ENCODE measurements at regions not wholly inside any gene's neighbourhood (a gene's known extent, or its start where the extent isn't known, plus 50 kb on each side); places are given as distances from the start of the nearest gene placed in this dataset.
"Not testable (repeated sequence)": the region's sequence is repeated elsewhere in the genome, so short reads cannot be mapped to it uniquely, and the experiment has no call there.

DNA sequence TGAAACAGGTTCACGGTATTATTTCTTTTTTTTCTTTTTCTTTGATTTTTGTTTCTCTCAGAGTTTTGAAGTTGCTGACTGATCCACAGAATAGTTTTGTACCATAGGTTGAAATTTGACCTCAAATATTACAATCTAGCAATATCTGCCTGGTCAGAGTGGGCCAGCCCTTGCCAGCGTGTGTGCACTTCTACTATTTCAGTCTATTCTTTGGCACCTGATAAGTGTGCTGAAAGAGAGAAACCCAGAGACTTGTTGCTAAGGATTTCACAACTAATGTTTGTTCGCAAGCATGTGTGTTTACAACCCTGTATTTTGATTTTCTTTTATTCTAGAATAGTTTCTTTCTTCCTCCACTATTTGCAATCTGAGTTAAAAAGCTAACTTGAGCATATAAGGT is 1125.2 kb upstream of the CNTN5 start:
- no peak for DNase-seq

DNA sequence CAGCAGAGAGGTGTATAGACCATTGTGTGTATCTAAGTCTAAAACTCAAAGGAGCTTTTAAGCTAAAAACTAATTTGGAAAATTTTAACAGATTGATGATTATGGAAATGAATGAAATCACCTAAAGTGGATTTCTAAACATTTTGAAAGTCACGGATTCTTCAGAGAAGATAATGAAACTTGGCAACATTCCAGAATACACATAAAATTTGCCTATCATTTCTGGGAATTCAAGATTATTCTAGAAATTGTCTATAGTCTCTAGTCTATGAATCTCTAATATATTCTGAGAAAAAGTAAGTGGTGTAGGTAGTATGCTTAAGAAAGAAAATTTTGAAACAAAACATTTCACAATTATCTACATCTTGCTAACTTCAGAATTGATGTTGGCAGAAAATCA is 1117.9 kb upstream of the CNTN5 start:
- no peak for DNase-seq

DNA sequence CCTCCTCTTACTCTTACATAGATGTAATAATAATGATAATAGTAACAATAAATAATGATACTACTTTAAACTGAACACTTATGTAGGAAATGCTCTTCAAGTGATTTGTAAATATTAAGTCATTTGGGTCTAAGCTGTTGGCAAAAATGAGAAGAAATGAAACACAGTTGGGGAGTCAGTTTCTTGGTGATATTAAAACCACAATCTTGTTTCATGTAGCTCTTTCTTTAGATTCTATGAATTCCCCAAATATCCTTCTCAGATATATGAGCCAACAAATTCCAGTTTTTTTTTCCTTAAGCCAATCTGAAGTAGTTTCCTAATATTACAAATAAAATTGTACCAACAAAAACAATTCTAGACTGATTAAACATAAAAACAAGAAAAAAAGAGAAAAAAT is 1115.6 kb upstream of the CNTN5 start:
- no peak for DNase-seq

DNA sequence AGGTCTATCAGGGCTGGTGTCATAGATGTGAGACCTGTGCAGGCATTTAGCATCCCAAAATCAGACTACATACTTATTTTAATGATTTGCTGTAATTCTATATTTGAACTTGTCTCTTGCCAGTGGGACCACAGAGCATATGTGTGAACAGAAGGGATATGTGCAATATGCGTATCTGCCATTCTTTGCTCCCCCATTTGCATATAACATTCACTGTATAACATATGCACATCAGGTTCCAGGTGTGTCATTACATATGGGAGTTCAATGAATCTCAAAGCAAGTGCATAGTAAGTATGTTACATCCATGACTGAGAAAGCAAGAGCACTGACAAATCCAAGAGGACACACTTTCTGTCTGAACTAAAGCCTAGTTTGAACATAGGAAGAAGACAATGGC is 1115.1 kb upstream of the CNTN5 start:
- DNase-seq, result no peak

DNA sequence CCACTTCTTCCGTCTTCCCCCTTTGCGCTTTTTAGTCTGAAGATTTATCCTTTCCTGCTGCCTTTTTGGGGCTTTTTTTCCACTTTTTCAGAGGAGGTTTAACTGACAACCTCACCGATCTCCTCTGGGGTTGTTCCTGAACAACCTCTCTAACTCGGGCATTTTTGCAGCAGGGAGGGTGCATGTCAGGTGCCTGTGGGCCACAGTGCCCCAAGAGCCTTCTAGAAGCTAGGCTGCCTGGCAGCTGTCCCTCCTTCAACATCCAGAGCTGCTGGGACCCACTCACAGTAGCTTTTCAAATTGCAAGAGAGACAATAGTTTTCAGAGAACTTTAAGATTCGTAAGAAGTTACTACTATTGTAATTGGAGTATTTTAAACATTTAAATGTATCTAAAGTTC is 1112.4 kb upstream of the CNTN5 start:
- no peak for DNase-seq

- DNase-seq, result peak; percentile 9
Measured at GRCh38 chr11:97909614-97910399, 1110.9 kb upstream of the CNTN5 start.

- DNase-seq, result no peak
Measured at GRCh38 chr11:97912629-97913028, 1108.1 kb upstream of the CNTN5 start.

- DNase-seq, result not testable (repeated sequence)
Measured at GRCh38 chr11:97922933-97923332, 1097.8 kb upstream of the CNTN5 start.

GRCh38 chr11:97934572-97935208 is 1086.1 kb upstream of the CNTN5 start:
- no peak for DNase-seq

GRCh38 chr11:97937501-97937900 is 1083.2 kb upstream of the CNTN5 start:
- DNase-seq, result no peak

GRCh38 chr11:97938789-97939188 is 1082.0 kb upstream of the CNTN5 start:
- peak; percentile 2 for DNase-seq

DNA sequence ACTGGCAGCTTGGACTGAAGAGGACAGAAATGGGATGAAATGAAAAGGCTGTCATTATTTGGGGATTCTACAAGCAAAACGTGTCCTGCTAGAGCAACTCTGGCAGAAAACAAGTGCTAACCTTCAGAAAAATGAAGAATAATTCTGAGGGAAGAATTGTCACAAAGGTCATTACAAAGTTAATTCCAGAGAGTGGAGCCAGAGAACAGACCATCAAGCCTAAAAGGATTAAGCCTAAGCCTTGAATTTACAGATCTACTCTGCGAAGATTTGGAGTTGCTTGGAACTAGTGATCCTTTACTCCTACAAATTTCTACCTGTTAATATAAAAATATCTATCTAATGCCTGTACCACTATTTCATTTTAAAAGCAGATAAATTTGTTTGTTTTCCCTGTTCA is 1077.3 kb upstream of the CNTN5 start:
- no peak for DNase-seq

DNA sequence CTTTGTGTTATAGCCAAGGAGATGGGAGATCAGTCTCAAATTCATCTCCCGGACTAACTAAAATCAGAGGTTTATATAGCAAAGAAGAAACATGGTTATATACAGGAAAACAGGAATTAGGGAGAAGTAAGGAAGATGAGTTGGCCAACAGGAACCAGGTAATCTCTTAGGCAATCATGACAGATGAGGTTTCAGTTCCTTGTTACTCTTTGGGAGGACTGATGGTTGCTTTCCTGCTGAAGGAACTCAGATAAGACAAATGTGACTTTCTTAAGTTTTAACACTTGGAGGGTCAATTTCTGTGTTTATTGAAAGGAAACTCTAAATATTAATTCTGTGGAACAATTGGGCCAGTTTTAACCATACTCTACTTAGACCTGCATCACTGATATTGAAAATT is 1072.0 kb upstream of the CNTN5 start:
- DNase-seq, result no peak

GRCh38 chr11:97955595-97955994 is 1065.2 kb upstream of the CNTN5 start:
- no peak for DNase-seq

- no peak for DNase-seq
Measured at GRCh38 chr11:97956904-97957303, 1063.8 kb upstream of the CNTN5 start.

- DNase-seq, result no peak
Measured at GRCh38 chr11:97961431-97961830, 1059.3 kb upstream of the CNTN5 start.

- DNase-seq, result no peak
Measured at GRCh38 chr11:97962758-97963157, 1058.0 kb upstream of the CNTN5 start.

DNA sequence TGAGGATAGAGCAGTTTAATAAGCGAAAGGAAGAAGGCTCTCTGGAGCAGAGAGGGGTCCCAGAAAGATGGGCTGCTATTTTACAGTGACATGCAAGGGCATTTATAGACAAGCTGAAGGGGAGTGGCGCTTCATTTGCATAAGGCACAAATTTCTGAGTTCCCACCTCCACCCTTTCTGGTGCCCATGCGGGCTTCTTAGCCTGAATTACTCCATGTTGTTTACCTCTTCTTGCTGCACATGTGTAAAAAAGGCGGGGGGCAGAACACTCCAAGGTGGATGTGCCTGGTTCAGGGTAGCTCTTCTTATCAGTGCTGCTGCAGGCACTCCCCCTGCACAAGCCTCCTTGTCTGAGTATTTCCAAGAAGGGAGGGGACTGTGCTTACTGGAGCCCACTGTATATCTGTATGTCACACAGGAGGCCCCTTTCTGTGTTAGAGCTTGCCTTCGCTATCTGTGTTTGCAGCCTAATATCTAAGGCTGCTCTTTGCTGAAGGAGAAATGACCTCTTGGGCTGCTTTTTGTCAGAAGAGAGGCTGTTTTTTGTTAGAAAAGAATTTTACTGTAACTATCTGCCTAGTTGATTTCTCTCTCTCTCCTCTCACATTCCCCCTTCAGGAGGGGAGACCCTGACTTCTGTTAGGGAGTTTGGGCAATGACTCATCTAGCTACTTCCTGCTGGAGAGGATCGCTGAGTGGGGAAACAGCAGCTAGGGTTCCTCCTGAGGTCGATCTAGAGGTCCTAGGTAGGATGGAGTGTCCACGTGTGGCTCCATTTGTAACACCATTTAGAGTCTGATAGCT is 1057.0 kb upstream of the CNTN5 start:
- no peak for DNase-seq

DNA sequence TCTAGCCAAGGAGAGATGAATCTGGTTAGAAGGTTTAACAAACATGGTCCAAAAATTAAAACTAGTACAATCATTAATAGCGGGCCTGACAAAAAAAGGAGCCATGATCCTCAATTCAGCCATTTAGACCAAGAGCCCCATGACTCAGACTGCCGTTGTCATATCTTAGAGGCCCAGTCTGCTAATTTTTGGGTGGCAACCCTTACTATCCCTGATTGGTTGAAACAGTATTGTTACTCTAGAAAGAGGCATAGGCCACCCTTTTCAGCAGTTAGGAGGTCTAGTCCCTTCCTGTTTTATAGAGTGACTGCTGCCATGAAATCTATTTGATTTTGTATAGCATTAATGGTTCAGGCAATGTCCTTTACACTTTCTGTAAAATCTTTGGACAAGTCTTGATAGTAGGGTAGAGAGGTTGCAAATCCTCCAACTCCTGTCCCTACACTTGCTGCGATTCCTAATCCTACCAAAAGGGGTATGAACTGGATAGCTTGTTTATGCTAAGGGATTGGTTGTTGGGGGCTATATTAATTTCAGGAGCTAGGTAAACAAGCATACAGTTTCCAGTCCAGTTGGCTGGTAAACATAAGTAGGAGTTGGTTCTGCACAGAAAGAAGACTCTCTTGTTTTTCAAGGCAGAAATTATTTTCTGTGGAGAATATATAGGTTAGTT is 1056.3 kb upstream of the CNTN5 start:
- DNase-seq, result no peak

DNA sequence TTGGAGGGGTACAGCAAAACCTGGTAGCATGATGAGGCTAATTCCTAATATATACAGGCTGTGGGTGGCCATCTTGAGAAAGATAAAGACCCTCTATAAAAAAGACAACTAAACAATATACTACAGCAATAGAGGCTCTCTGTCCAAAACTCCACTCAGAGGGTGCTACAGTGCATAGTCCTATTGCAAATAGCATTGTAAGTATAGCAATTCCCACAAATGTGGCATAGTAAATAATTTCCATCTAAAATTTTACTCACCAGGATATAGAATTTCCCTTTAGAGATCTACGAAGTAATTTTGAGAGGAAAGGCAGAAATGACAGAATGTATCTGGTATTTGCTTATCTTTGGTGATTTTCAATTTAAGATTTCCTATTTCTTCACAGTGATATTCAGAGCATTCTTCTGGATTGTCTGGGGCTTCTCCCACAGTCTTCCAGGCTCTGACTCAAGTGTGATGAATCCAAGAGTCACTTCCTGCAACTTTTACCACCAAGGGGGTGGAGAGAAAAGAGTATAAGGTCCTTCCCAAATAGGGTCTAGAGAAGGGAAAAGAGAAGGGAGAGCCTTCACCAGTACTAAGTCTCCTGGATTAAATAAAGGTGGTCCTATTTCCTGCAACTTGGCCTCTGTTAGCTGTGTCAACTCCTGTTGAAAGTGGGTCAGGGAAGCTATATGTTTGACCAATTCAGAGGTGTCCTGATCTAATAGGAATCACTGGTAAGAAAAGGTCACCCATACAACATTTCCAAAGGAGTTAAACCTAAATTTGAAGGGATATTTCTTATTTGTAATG is 1054.7 kb upstream of the CNTN5 start:
- no peak for DNase-seq

DNA sequence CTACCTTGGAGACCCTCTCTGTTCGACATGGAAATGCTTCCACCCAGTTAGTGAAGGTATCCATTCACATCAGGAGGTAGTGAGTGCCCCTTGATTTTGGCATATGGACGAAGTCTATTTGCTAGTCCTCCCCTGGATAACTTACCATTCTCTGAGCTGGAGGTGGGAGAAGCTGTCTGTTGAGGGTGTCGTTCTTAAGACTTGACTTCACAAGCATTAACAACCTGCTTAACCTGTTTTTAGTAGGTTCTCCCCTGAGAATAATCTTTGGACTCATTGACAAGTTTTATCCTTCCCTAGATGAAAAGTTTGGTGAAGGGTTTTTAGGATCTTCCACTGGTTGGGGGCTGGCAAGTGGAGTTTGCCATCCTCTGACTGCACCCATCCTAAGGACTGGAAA is 1053.8 kb upstream of the CNTN5 start:
- DNase-seq, result no peak

DNA sequence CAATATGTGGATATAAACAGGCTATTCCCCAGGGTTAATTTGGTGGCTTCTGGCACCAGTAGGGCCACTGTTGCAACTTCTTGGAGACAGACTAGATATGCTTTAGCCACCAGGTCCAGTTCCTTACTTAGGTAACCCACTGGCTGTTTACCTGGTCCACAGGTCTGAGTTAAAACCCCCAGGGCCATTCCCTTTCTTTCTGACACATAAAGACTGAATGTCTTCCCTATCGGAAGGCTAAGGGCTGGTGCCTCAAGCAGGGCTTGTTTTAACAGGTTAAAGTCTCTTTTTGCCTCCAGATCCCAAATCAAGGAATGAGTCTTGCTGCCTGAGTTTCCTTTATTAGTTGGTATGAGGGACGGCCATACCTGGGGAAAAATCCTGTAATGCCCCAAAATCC is 1052.7 kb upstream of the CNTN5 start:
- DNase-seq, result no peak

Data from tongue (tissue), 1 donor.